Fibroblast of pulmonary artery (primary cell): ENCODE measurements at regions not wholly inside any gene's neighbourhood (a gene's known extent, or its start where the extent isn't known, plus 50 kb on each side); places are given as distances from the start of the nearest gene placed in this dataset.
"Not testable (repeated sequence)": the region's sequence is repeated elsewhere in the genome, so short reads cannot be mapped to it uniquely, and the experiment has no call there.

Experiments used
- DNase-seq: peaks from one replicate; pipeline ENCODE4 v3.0.0-alpha.2; 2010; ENCODE audit warnings: low read depth
- H3K4me3 ChIP-seq: replicated peaks from 2 replicates; pipeline ENCODE4 v1.5.1; 2011; ENCODE audit warnings: low read depth, mild to moderate bottlenecking, control low read depth, low read length, moderate library complexity
- CTCF ChIP-seq: IDR thresholded peaks from 2 replicates; pipeline ENCODE4 v1.5.1; 2011; ENCODE audit warnings: mild to moderate bottlenecking, control low read depth, low read length, inconsistent platforms; ENCODE audit errors: missing control alignments

DNA sequence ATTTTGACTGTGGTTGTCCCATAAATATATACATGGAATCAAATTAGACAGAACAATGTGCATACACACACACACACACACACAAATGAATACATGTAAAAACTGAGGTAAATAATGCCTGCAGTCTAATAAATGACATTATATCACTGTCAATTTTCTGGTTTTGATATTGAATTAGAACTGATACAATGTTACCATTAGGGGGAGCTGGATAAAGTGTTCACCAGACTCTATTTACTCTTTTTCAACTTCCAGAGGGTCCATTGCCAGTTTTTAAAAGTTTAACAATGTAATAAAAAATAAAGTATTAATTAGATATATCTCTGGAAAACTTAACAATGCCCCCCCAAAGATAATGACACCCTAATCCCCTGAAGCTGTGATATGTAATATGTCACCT is 1666.8 kb upstream of the TMEFF2 start:
- TF ChIP-seq CTCF: peak; percentile 14
- no peak for DNase-seq
- H3K4me3 ChIP-seq: no peak overlapping the region

GRCh38 chr2:193847991-193848390 is 1653.3 kb upstream of the TMEFF2 start:
- no peak for TF ChIP-seq CTCF
- no peak for DNase-seq
- H3K4me3 ChIP-seq: no peak overlapping the region

GRCh38 chr2:193847130-193847529 is 1652.4 kb upstream of the TMEFF2 start:
- no peak for TF ChIP-seq CTCF
- DNase-seq: peak; percentile 87
- no peak overlapping the region for H3K4me3 ChIP-seq

DNA sequence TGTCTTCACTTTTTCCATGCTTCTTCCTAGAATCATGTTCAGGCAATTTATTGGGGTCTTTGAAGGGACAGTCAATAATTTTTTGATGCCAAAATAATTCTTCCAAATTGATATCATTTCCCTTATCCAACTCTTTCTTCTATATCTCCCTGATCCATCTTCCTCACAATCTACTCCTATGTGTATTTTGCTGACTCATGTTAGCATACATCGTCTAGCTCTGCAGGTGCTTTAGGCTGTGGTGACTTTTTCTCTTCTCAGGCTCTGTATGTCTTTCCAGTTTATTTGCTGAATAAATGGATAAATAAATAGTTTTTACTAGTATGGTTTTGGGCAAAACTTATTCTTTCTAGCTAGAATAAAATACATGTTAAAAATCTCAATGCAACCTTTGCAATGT is 1650.9 kb upstream of the TMEFF2 start:
- no peak for TF ChIP-seq CTCF
- H3K4me3 ChIP-seq: no peak overlapping the region
- no peak for DNase-seq

DNA sequence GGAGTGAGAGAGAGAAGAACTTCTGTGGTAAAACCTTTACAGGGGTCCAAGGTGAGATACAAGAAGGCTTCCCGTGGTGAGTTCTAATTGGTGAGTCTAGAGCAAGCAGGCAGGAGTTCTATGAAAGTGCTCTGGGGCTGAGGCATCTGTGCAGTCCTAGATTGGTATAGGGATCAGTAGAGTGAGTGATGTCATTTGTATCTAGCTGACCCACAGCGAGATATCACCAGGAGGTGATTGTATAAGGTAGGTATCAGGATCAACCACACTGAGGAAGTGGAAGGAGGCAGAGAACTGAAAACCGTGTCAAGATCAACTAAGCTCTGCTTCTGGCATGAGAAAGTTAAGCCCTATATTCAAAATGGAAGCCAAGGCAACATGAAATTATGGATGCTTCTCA is 1648.9 kb upstream of the TMEFF2 start:
- no peak for TF ChIP-seq CTCF

GRCh38 chr2:193841384-193842150 is 1646.8 kb upstream of the TMEFF2 start:
- TF ChIP-seq CTCF: no peak
- peak; percentile 76 for DNase-seq
- H3K4me3 ChIP-seq: no peak overlapping the region

More for the DNA sequence above, 1648.9 kb upstream of the TMEFF2 start:
- DNase-seq: no peak
- H3K4me3 ChIP-seq: no peak overlapping the region

DNA sequence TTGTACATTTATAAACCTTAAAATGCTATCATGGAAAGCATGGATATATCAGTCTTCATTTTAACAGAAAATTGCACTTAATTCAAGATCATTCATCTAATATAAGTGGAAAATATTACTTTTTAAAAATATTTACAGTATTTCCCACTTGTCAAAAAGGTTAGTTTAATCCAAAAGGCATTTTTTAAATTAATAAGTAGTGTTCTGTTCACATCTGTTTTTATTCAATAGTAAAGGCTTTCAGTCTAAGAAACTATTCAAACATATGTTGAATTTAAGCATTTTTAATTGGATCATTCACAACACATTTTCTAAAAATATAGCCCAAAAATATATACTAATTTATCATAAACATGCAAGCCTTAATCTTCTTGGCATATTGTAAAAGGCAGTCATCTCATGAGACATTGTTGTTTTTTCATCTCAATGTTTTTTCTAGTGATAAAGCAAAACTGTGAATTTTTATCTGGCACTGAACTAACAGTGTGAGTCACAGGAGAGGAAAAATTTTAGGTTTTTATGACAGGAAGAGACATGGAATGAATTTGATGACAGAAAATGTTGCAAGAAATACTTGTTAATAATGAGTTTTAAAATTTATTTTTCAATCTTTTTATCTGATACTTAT is 1642.5 kb upstream of the TMEFF2 start:
- TF ChIP-seq CTCF: no peak
- no peak overlapping the region for H3K4me3 ChIP-seq
- DNase-seq: peak; percentile 71

DNA sequence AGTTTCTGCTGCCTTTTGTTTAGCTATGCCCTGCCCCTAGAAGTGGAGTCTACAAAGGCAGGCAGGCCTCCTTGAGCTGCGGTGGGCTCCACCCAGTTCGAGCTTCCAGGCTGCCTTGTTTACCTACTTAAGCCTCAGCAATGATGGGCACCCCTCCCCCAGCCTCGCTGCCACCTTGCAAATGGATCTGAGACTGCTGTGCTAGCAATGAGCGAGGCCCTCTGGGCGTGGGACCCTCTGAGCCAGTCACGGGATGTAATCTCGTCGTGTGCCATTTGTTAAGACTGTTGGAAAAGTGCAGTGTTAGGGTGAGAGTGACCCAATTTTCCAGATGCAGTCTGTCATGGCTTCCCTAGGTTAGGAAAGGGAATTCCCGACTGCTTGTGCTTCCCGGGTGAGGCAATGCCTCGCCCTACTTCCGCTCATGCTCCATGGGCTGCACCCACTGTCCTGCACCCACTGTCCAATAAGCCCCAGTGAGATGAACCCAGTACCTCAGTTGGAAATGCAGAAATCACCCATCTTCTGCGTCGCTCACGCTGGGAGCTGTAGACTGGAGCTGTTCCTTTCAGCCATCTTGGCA is 1641.8 kb upstream of the TMEFF2 start:
- not testable (repeated sequence) for DNase-seq

DNA sequence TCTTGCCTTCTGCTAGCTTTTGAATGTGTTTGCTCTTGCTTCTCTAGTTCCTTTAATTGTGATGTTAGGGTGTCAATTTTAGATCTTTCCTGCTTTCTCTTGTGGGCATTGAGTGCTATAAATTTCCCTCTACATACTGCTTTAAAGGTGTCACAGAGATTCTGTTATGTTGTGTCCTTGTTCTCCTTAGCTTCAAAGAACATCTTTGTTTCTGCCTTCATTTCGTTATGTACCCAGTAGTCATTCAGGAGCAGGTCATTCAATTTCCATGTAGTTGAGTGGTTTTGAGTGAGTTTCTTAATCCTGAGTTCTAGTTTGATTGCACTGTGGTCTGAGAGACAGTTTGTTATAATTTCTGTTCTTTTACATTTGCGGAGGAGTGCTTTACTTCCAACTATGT is 1639.2 kb upstream of the TMEFF2 start:
- DNase-seq: peak; percentile 69
- not testable (repeated sequence) for H3K4me3 ChIP-seq

More for the DNA sequence above, 1641.8 kb upstream of the TMEFF2 start:
- not testable (repeated sequence) for H3K4me3 ChIP-seq
